Keratinocyte (primary cell): ENCODE measurements at regions not wholly inside any gene's neighbourhood (a gene's known extent, or its start where the extent isn't known, plus 50 kb on each side); places are given as distances from the start of the nearest gene placed in this dataset.
"Not testable (repeated sequence)": the region's sequence is repeated elsewhere in the genome, so short reads cannot be mapped to it uniquely, and the experiment has no call there.

Experiments
- DNase-seq: peaks from one replicate; pipeline ENCODE4 v3.0.0-alpha.2; 2011; ENCODE audit warnings: low read depth, missing footprints, low spot score
- FAIRE-seq: peaks from 2 replicates; lab custom pipeline; 2011; peaks lifted over from hg19 to GRCh38; lab: Jason Lieb, UNC
- H2AFZ ChIP-seq: 2 replicates; pipeline ENCODE4 v1.6.0; 2012; ENCODE audit warnings: low read length, control low read depth, inconsistent platforms; ENCODE audit not compliant: control insufficient read depth
- H3K27ac ChIP-seq: 2 replicates; pipeline ENCODE4 v1.5.1; 2011; ENCODE audit warnings: low read length; ENCODE audit not compliant: control insufficient read depth, insufficient read depth
- H3K27me3 ChIP-seq: 3 replicates; pipeline ENCODE4 v1.6.0; 2011; ENCODE audit warnings: low read length; ENCODE audit not compliant: control insufficient read depth, insufficient read depth; ENCODE audit errors: extremely low read depth
- H3K36me3 ChIP-seq, 2 experiments: 2 replicates in 1 of 2; 3 replicates in 1 of 2; pipeline ENCODE4 v1.5.1; 2011; ENCODE audit warnings: low read length in 2 of 2, mild to moderate bottlenecking in 1 of 2; ENCODE audit not compliant: control insufficient read depth in 2 of 2, insufficient read depth in 2 of 2; ENCODE audit errors: extremely low read depth in 1 of 2
- H3K4me1 ChIP-seq: 3 replicates; pipeline ENCODE4 v1.5.1; 2011; ENCODE audit warnings: low read length; ENCODE audit not compliant: control insufficient read depth, insufficient read depth; ENCODE audit errors: extremely low read depth
- H3K4me2 ChIP-seq: 3 replicates; pipeline ENCODE4 v1.6.0; 2011; ENCODE audit warnings: low read depth, low read length; ENCODE audit not compliant: control insufficient read depth, insufficient read depth; ENCODE audit errors: extremely low read depth
- H3K4me3 ChIP-seq, 3 experiments: fragments of 200-600 bp in 1 of 3; sonication (generic) in 1 of 3; 2 replicates in 2 of 3; 3 replicates in 1 of 3; pipeline ENCODE4 v1.5.1; 2011 to 2016; ENCODE audit warnings: low read length in 3 of 3, mild to moderate bottlenecking in 3 of 3, control low read depth in 2 of 3, inconsistent platforms in 1 of 3, low read depth in 1 of 3, mixed read lengths in 1 of 3, mixed run types in 1 of 3, moderate library complexity in 1 of 3; ENCODE audit not compliant: control insufficient read depth in 2 of 3, insufficient read depth in 2 of 3; ENCODE audit errors: extremely low read depth in 1 of 3
- H3K79me2 ChIP-seq: 2 replicates; pipeline ENCODE4 v1.6.0; 2012; ENCODE audit warnings: low read length; ENCODE audit not compliant: control insufficient read depth, insufficient read depth
- H3K9ac ChIP-seq: 3 replicates; pipeline ENCODE4 v1.6.0; 2011; ENCODE audit warnings: low read length; ENCODE audit not compliant: control insufficient read depth, insufficient read depth; ENCODE audit errors: extremely low read depth
- H3K9me1 ChIP-seq: 3 replicates; pipeline ENCODE4 v1.6.0; 2011; ENCODE audit warnings: low read length; ENCODE audit not compliant: control insufficient read depth, insufficient read depth; ENCODE audit errors: extremely low read depth
- H3K9me3 ChIP-seq: 2 replicates; pipeline ENCODE4 v1.5.1; 2012; ENCODE audit warnings: low read depth, low read length; ENCODE audit not compliant: control insufficient read depth
- H4K20me1 ChIP-seq: 3 replicates; pipeline ENCODE4 v1.6.0; 2011; ENCODE audit warnings: low read length; ENCODE audit not compliant: control insufficient read depth, insufficient read depth; ENCODE audit errors: extremely low read depth
- CTCF ChIP-seq, 3 experiments: IDR thresholded peaks in 1 of 3; conservative IDR thresholded peaks in 1 of 3; optimal IDR thresholded peaks in 1 of 3; 2 replicates in 2 of 3; 3 replicates in 1 of 3; pipeline versions ENCODE3 to v1.5.1; 2011; ENCODE audit warnings: low read length in 3 of 3, mild to moderate bottlenecking in 3 of 3, moderate library complexity in 2 of 3, control low read depth in 1 of 3, inconsistent platforms in 1 of 3; ENCODE audit not compliant: insufficient read depth in 2 of 3; ENCODE audit errors: extremely low read depth in 1 of 3
- EZH2 ChIP-seq: IDR thresholded peaks from one replicate; pipeline ENCODE4 v1.6.1; 2012; ENCODE audit warnings: inconsistent platforms, mild to moderate bottlenecking, low read length, moderate library complexity
- dilution Hi-C: fragments of 300-500 bp; cut with MboI; formaldehyde crosslinking; loops from one replicate; pipeline ENCODE4 v1.7.0; 2020; ENCODE audit warnings: low sequenced_read_pairs; ENCODE audit not compliant: extremely low pct_ligation_motif_present

GRCh38 chr1:72983011-72983410 is 700.7 kb upstream of the NEGR1 start:
- dilution Hi-C loops, H3K79me2 ChIP-seq, FAIRE-seq: not testable (repeated sequence)

DNA sequence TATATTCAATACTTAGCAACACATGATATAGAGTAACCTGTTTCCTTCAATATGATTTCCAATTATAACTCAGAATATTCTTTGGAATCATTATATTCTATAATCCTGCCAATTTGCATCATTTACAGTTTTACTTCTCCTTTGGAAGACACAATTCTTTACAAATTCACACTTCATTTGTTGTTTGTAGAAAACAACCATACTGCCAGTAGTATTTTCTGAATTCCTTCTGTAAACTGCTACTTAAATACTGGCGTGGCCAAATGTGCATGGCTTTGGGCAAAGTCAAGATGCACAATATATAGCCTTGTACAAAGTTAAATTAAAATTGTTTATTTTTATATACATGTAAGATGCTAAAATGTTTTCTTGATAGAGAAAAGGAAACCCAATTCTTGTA is 687.1 kb upstream of the NEGR1 start:
- H3K9ac ChIP-seq, result no peak overlapping the region
- H3K4me1 ChIP-seq, result no peaks in the 10 kb centered on the region
- H3K9me1 ChIP-seq, result no peaks in the 10 kb centered on the region
- FAIRE-seq, result no peak
- H3K4me2 ChIP-seq, result no peak overlapping the region
- dilution Hi-C loops, result no loop called here
- TF ChIP-seq EZH2 (no peak), CTCF (optimal IDR thresholded peaks at IDR 0.05 in 1 of 3, IDR thresholded peaks at IDR 0.05 in 1 of 3, conservative IDR thresholded peaks at IDR 0.05 in 1 of 3; ENCODE audit: extremely low read depth in 1 of 3, insufficient read depth in 2 of 3, low read length in 3 of 3) (no peak)
- no peaks in the 10 kb centered on the region for H3K27me3 ChIP-seq
- H2AFZ ChIP-seq, result no peak overlapping the region
- H3K79me2 ChIP-seq, result no peaks in the 10 kb centered on the region
- no peak overlapping the region for H3K27ac ChIP-seq
- H3K36me3 ChIP-seq, result no peaks in the 10 kb centered on the region
- no peak for DNase-seq
- no peaks in the 10 kb centered on the region for H4K20me1 ChIP-seq
- H3K9me3 ChIP-seq, result no peaks in the 10 kb centered on the region
- H3K4me3 ChIP-seq, result no peak overlapping the region

More at GRCh38 chr1:72983011-72983410, 700.7 kb upstream of the NEGR1 start:
- DNase-seq, H2AFZ ChIP-seq, H3K4me1 ChIP-seq, H3K9me1 ChIP-seq, H3K27ac ChIP-seq, H3K36me3 ChIP-seq, H3K27me3 ChIP-seq, H3K4me3 ChIP-seq, H4K20me1 ChIP-seq, H3K9me3 ChIP-seq, H3K4me2 ChIP-seq, H3K9ac ChIP-seq: not testable (repeated sequence)

DNA sequence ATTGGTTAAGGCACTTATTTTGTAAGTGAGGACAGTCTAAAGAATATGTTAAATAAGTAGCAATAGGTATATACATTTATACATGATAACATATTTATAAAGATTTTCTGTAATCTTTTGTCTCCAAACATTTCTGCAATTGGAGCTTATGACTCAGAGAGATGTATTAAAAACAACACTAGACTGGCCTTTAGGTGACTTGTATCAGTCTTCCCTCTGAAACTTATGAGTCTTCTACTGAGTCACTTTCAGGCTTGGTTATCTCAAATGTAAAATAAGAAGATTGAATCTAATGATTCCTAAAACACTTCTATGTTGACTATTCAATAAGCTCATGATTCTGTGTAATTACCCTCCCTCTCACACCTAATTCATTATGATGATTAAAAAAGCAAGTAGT is 672.6 kb upstream of the NEGR1 start:
- dilution Hi-C loops, result no loop called here
- FAIRE-seq, result no peak
- Histone ChIP-seq H3K27ac (no peak overlapping the region), H3K4me3 (no peak overlapping the region), H3K9me1 (no peaks in the 10 kb centered on the region), H3K36me3 (no peaks in the 10 kb centered on the region), H3K4me2 (no peak overlapping the region), H4K20me1 (no peaks in the 10 kb centered on the region), H3K79me2 (no peaks in the 10 kb centered on the region), H3K4me1 (no peaks in the 10 kb centered on the region), H3K27me3 (no peaks in the 10 kb centered on the region), H3K9me3 (no peaks in the 10 kb centered on the region), H2AFZ (no peak overlapping the region), H3K9ac (no peak overlapping the region)
- DNase-seq, result no peak
- TF ChIP-seq CTCF (optimal IDR thresholded peaks at IDR 0.05 in 1 of 3, IDR thresholded peaks at IDR 0.05 in 1 of 3, conservative IDR thresholded peaks at IDR 0.05 in 1 of 3; ENCODE audit: extremely low read depth in 1 of 3, insufficient read depth in 2 of 3, low read length in 3 of 3), result no peak
- no peak for TF ChIP-seq EZH2

- H2AFZ ChIP-seq, FAIRE-seq, H3K9ac ChIP-seq, dilution Hi-C loops, H3K4me3 ChIP-seq, H3K9me1 ChIP-seq, DNase-seq, H3K27ac ChIP-seq, H3K9me3 ChIP-seq, H3K36me3 ChIP-seq, H3K4me2 ChIP-seq, H3K27me3 ChIP-seq, H4K20me1 ChIP-seq, H3K4me1 ChIP-seq, H3K79me2 ChIP-seq: not testable (repeated sequence)
Measured at GRCh38 chr1:72950900-72951299, 668.6 kb upstream of the NEGR1 start.
